Breast epithelium (tissue), 4 donors: ENCODE measurements at regions not wholly inside any gene's neighbourhood (a gene's known extent, or its start where the extent isn't known, plus 50 kb on each side); places are given as distances from the start of the nearest gene placed in this dataset.
A peak's percentile ranks its signal among the peaks of the same experiment; 100 is the strongest.

Experiments used
- DNase-seq, 2 donors: peaks; one replicate each; pipeline ENCODE4 v3.0.0-alpha.2; 2019; ENCODE audit warnings: low spot score in 2 of 2
- H3K27ac ChIP-seq, 2 donors: fragments of 200-600 bp; sonication (generic) in 1 of 2; one replicate each; pipeline ENCODE4 v1.5.1; 2016 to 2019; ENCODE audit warnings: mild to moderate bottlenecking in 1 of 2
- H3K27me3 ChIP-seq, 2 donors: fragments of 200-600 bp; sonication (generic) in 1 of 2; one replicate each; pipeline versions ENCODE4 v1.5.1 to v1.6.0; 2017 to 2019; ENCODE audit warnings: control low read depth in 1 of 2, mild to moderate bottlenecking in 1 of 2
- H3K36me3 ChIP-seq: fragments of 200-600 bp; one replicate; pipeline ENCODE4 v1.5.1; 2019
- H3K4me1 ChIP-seq, 2 donors: fragments of 200-600 bp; sonication (generic); one replicate each; pipeline ENCODE4 v1.5.1; 2016 to 2019; ENCODE audit warnings: control low read depth in 1 of 2
- H3K4me3 ChIP-seq, 3 donors: fragments of 200-600 bp; sonication (generic); 1 replicate in 2 of 3; 2 replicates in 1 of 3; pipeline ENCODE4 v1.5.1; 2016 to 2019; ENCODE audit warnings: mild to moderate bottlenecking in 3 of 3, moderate library complexity in 2 of 3
- H3K9me3 ChIP-seq, 2 donors: fragments of 200-600 bp; sonication (generic) in 1 of 2; one replicate each; pipeline ENCODE4 v1.5.1; 2016 to 2019; ENCODE audit warnings: control low read depth in 1 of 2
- POLR2A ChIP-seq: fragments of 450-650 bp; IDR thresholded peaks from one replicate; pipeline ENCODE4 v1.6.1; 2016; ENCODE audit warnings: antibody characterized with exemption, mild to moderate bottlenecking, moderate library complexity
- POLR2AphosphoS5 ChIP-seq, 3 donors: sonication (generic); formaldehyde crosslinking; IDR thresholded peaks; one replicate each; pipeline ENCODE4 v1.6.1; 2017; ENCODE audit warnings: antibody characterized with exemption in 3 of 3
- intact Hi-C: fragments of 100-400 bp; cut with DNase I; formaldehyde crosslinking; loops from one replicate; pipeline ENCODE4 v1.15.1; 2023; ENCODE audit warnings: low total_unique reads
- TF ChIP-seq, protein P1 (sequence below), 3 donors: fragments of 450-650 bp; IDR thresholded peaks; one replicate each; pipeline ENCODE4 v1.5.1; 2016 to 2017; ENCODE audit warnings: antibody characterized with exemption in 3 of 3, mild to moderate bottlenecking in 3 of 3, moderate library complexity in 3 of 3

DNA sequence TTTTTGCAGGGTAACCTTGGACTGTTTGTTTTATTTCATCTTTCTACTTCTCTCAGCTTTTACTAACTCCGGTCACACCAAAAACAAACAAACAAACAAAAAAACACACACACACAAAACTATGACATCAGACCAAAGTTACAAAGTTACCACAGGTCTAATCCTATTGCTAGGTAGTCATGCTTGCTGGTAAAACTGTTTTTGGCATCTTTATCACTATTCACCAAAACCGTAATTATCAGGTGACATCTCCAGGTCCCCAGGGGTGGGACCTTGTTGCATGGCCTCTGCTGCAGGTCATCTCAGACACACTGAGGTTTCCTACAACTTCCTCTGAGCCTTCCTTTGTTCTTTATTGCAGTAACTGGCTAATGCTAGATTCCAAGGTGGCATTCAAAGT is 162.3 kb downstream of the ABCA8 start:
- H3K9me3 ChIP-seq: no peaks in the 10 kb centered on the region
- no peaks in the 10 kb centered on the region for H3K36me3 ChIP-seq
- H3K27ac ChIP-seq: peak overlapping the region; percentile 46 to 56
- no peaks in the 10 kb centered on the region for H3K27me3 ChIP-seq
- DNase-seq: no peak
- no peak overlapping the region for H3K4me3 ChIP-seq
- TF ChIP-seq POLR2AphosphoS5 (IDR thresholded peaks at IDR 0.05) (no peak), POLR2A (no peak)
- TF ChIP-seq, protein P1, sequence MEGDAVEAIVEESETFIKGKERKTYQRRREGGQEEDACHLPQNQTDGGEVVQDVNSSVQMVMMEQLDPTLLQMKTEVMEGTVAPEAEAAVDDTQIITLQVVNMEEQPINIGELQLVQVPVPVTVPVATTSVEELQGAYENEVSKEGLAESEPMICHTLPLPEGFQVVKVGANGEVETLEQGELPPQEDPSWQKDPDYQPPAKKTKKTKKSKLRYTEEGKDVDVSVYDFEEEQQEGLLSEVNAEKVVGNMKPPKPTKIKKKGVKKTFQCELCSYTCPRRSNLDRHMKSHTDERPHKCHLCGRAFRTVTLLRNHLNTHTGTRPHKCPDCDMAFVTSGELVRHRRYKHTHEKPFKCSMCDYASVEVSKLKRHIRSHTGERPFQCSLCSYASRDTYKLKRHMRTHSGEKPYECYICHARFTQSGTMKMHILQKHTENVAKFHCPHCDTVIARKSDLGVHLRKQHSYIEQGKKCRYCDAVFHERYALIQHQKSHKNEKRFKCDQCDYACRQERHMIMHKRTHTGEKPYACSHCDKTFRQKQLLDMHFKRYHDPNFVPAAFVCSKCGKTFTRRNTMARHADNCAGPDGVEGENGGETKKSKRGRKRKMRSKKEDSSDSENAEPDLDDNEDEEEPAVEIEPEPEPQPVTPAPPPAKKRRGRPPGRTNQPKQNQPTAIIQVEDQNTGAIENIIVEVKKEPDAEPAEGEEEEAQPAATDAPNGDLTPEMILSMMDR (IDR thresholded peaks at IDR 0.05): no peak
- intact Hi-C loops: no loop called here
- H3K4me1 ChIP-seq: no peaks in the 10 kb centered on the region

GRCh38 chr17:68792042-68792685 is 163.0 kb downstream of the ABCA8 start:
- intact Hi-C loops: no loop called here
- no peaks in the 10 kb centered on the region for H3K4me1 ChIP-seq
- H3K27ac ChIP-seq: peak overlapping the region; percentile 46 to 70
- no peak overlapping the region for H3K4me3 ChIP-seq
- TF ChIP-seq POLR2A (no peak), POLR2AphosphoS5 (IDR thresholded peaks at IDR 0.05) (peak in 1 of 3 donors; percentile 53)
- TF ChIP-seq, protein P1 (IDR thresholded peaks at IDR 0.05): no peak
- no peaks in the 10 kb centered on the region for H3K9me3 ChIP-seq
- DNase-seq: no peak
- no peaks in the 10 kb centered on the region for H3K36me3 ChIP-seq
- H3K27me3 ChIP-seq: no peaks in the 10 kb centered on the region

DNA sequence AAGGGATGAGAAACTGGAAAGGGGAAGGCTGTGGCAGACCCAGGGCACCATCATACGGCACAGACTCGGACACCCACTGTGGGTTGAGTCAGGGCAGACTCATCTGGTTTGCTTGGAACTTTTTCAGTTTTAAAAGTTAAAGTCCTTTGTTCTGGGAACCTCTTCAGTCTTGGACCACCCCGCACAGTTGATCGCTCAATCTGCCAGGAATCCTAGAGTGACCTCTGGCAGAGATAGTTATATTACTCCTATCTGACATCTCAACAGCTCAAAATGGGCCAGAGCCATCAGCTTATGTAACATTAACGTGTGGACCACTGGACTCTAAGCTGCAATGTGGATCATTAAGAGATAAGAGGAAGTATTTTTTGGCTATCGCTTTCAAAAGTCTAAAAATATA is 164.3 kb downstream of the ABCA8 start:
- Histone ChIP-seq H3K4me3 (no peak overlapping the region), H3K27me3 (no peaks in the 10 kb centered on the region), H3K36me3 (no peaks in the 10 kb centered on the region), H3K4me1 (no peaks in the 10 kb centered on the region), H3K9me3 (no peaks in the 10 kb centered on the region), H3K27ac (peak overlapping the region; percentile 29 to 70)
- TF ChIP-seq, protein P1 (IDR thresholded peaks at IDR 0.05): no peak
- TF ChIP-seq POLR2AphosphoS5 (IDR thresholded peaks at IDR 0.05): peak in 1 of 3 donors; percentile 41
- TF ChIP-seq POLR2A: no peak
- DNase-seq: no peak
- intact Hi-C loops: no loop called here

DNA sequence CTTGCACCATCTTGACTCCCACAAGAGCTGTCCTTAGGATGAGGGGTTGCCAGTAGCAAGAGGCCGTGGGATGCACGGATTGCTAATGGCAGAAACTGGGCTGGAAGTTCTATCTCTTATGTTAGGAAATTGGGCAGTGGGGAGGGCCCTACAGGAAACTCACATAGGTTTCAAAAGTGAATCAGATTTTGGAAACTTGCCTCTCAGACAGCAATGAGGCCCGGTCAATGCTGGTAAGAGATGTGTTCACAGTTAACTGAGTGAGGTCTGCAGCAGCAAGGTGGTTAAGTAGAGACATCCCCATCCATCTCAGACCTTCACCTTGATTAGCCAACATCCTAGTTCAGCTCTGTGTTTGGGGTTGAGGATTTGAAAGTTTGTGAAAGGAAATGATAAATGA is 164.7 kb downstream of the ABCA8 start:
- no peak for DNase-seq
- Histone ChIP-seq H3K4me1 (no peaks in the 10 kb centered on the region), H3K27ac (peak overlapping the region; percentile 29 to 70), H3K27me3 (no peaks in the 10 kb centered on the region), H3K9me3 (no peaks in the 10 kb centered on the region), H3K36me3 (no peaks in the 10 kb centered on the region), H3K4me3 (no peak overlapping the region)
- no peak for TF ChIP-seq POLR2A
- TF ChIP-seq, protein P1 (IDR thresholded peaks at IDR 0.05): no peak
- TF ChIP-seq POLR2AphosphoS5 (IDR thresholded peaks at IDR 0.05): no peak
- intact Hi-C loops: no loop called here

DNA sequence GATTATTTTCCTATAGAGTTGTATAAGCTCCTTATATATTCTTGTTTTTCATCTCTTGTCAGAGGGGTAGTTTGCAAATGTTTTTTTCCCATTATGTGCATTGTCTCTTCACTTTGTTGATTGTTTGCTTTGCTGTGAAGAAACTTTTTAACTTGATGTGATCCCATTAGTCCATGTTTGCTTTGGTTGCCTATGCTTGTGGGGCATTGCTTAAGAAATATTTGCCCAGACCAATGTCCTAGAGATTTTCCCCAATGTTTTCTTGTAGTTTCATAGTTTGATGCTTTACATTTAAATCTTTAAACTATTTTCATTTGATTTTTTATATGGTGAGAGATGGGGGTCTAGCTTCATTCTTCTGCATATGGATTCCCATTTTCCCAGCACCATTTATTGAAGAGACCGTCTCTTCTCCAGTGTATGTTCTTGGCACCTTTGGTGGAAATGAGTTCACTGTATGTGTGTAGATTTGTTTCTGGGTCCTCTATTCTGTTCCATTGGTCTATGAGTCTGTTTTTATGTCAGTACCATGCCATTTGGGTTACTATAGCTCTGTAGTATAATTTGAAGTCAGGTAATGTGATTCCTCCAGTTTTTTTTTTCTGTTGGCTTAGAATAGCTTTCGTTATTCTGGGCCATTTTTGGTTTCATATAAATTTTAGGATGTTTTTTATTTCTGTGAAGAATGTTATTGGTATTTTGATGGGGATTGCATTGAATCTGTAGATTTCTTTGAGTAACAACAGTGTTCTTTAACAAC is 165.8 kb downstream of the ABCA8 start:
- Histone ChIP-seq H3K36me3 (no peaks in the 10 kb centered on the region), H3K27me3 (no peaks in the 10 kb centered on the region), H3K9me3 (no peaks in the 10 kb centered on the region), H3K4me3 (no peak overlapping the region), H3K4me1 (no peaks in the 10 kb centered on the region), H3K27ac (no peak overlapping the region)
- DNase-seq: no peak
- intact Hi-C loops: no loop called here
- TF ChIP-seq POLR2AphosphoS5 (IDR thresholded peaks at IDR 0.05) (no peak), POLR2A (no peak)
- TF ChIP-seq, protein P1 (IDR thresholded peaks at IDR 0.05): no peak
